GM12878 (cell line): ENCODE measurements at regions not wholly inside any gene's neighbourhood (a gene's known extent, or its start where the extent isn't known, plus 50 kb on each side); places are given as distances from the start of the nearest gene placed in this dataset.
"Not testable (repeated sequence)": the region's sequence is repeated elsewhere in the genome, so short reads cannot be mapped to it uniquely, and the experiment has no call there.

ENCODE experiments used
- ATAC-seq: fragments of 200-7000 bp; cut with Tn5 transposase; 3 replicates; pipeline ENCODE4 v1.9.1; 2020; ENCODE audit warnings: mild to moderate bottlenecking, moderate library complexity
- BruUV-seq: library from RNA; stranded (reverse); fragments of 400-500 nt; replicated peaks from 2 replicates; lab custom pipeline; 2021; lab: Mats Ljungman, UMichigan
- CTCF ChIA-PET: fragments of 300-600 bp; sonication (Branson Sonifier 250); formaldehyde crosslinking; extraction: SDS; loops from one replicate; lab custom pipeline; 2021; ENCODE audit warnings: inconsistent platforms; lab: Yijun Ruan, JAX
- POLR2A ChIA-PET: fragments of 350-600 bp; formaldehyde crosslinking; extraction: SDS; loops from one replicate; lab custom pipeline; 2021; ENCODE audit warnings: inconsistent platforms; lab: Charles Lee
- RAD21 ChIA-PET: fragments of 300-600 bp; sonication (Branson Sonifier 250); formaldehyde crosslinking; loops from one replicate; lab custom pipeline; 2023; ENCODE audit warnings: antibody characterized with exemption; ENCODE audit not compliant: unreplicated experiment; lab: Charles Lee
- SMC1A ChIA-PET: fragments of 300-600 bp; sonication (Branson Sonifier 250); formaldehyde crosslinking; loops from one replicate; lab custom pipeline; 2023; ENCODE audit not compliant: unreplicated experiment, uncharacterized antibody; lab: Charles Lee
- DNase-seq: peaks from one replicate; pipeline ENCODE4 v3.0.0-alpha.2; 2011; ENCODE audit warnings: low read depth, low spot score
- FAIRE-seq: peaks from 3 replicates; lab custom pipeline; 2011; peaks lifted over from hg19 to GRCh38; lab: Jason Lieb, UNC
- H2AFZ ChIP-seq: 2 replicates; pipeline ENCODE4 v1.6.0; 2011; ENCODE audit warnings: low read depth, low read length, control low read depth; ENCODE audit not compliant: control insufficient read depth
- H3K27ac ChIP-seq: 2 replicates; pipeline ENCODE4 v1.5.1; 2011; ENCODE audit warnings: control low read depth; ENCODE audit not compliant: control insufficient read depth, insufficient read depth
- H3K27me3 ChIP-seq, 2 experiments: replicated peaks in 1 of 2; 2 replicates each; pipeline versions ENCODE4 v1.6.0 to v1.6.1; 2011; ENCODE audit warnings: low read length in 1 of 2; ENCODE audit not compliant: control insufficient read depth in 2 of 2, insufficient read depth in 2 of 2
- H3K36me3 ChIP-seq, 2 experiments: 2 replicates each; pipeline ENCODE4 v1.5.1; 2011; ENCODE audit warnings: low read length in 1 of 2; ENCODE audit not compliant: control insufficient read depth in 2 of 2, insufficient read depth in 2 of 2
- H3K4me1 ChIP-seq: 2 replicates; pipeline ENCODE4 v1.6.1; 2011; ENCODE audit warnings: mild to moderate bottlenecking, low read length, moderate library complexity, mixed read lengths; ENCODE audit not compliant: control insufficient read depth, insufficient read depth
- H3K4me2 ChIP-seq: 2 replicates; pipeline ENCODE4 v1.6.0; 2011; ENCODE audit warnings: control low read depth; ENCODE audit not compliant: control insufficient read depth, insufficient read depth
- H3K4me3 ChIP-seq: fragments of 200-600 bp; sonication (generic); 2 replicates; pipeline ENCODE4 v1.5.1; 2016
- H3K79me2 ChIP-seq: 2 replicates; pipeline ENCODE4 v1.6.0; 2011; ENCODE audit warnings: low read length; ENCODE audit not compliant: control insufficient read depth, insufficient read depth
- H3K9ac ChIP-seq: 2 replicates; pipeline ENCODE4 v1.8.0; 2011; ENCODE audit warnings: low read length, control low read depth, mixed read lengths; ENCODE audit not compliant: control insufficient read depth, insufficient read depth
- H3K9me3 ChIP-seq: replicated peaks from 3 replicates; pipeline ENCODE4 v1.5.1; 2011; ENCODE audit warnings: mild to moderate bottlenecking, low read length; ENCODE audit not compliant: control insufficient read depth, insufficient read depth
- H4K20me1 ChIP-seq: 2 replicates; pipeline ENCODE4 v1.6.0; 2011; ENCODE audit not compliant: control insufficient read depth, insufficient read depth
- WGBS: methylation state at CpG from one replicate; pipeline ENCODE4 v1.1.6; 2016; ENCODE audit warnings: low lambda C conversion rate; ENCODE audit not compliant: insufficient replicate concordance, insufficient coverage; ENCODE audit errors: missing lambda C conversion rate; 5-methylcytosine and 5-hydroxymethylcytosine counted together
- in situ Hi-C: fragments of 300-500 bp; cut with MboI; formaldehyde crosslinking; loops from 9 replicates; pipeline ENCODE4 v1.14.3; 2018; ENCODE audit warnings: mixed read lengths
- intact Hi-C: fragments of 100-400 bp; cut with micrococcal nuclease; formaldehyde crosslinking; loops from one replicate; pipeline ENCODE4 v1.14.2; 2022; ENCODE audit not compliant: unreplicated experiment

DNA sequence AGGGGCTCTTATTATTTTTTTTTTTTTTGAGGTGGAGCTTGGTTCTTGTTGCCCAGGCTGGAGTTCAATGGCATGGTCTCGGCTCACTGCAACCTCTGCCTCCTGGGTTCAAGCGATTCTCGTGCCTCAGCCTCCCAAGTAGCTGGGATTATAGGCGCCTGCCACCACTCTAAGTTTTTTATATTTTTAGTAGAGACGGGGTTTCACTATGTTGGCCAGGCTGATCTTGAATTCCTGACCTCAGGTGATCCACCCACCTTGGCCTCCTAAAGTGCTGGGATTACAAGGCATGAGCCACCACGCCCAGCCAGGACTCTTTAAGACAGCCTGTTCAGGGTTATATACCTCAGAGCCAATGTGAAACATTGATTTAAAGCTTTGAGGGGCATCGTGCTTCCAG is 669.7 kb upstream of the TPTE start:
- H3K27me3 ChIP-seq, intact Hi-C loops, CTCF ChIA-PET, H3K4me3 ChIP-seq, BruUV-seq, RAD21 ChIA-PET, DNase-seq, H3K9ac ChIP-seq, ATAC-seq, H3K4me1 ChIP-seq, H3K79me2 ChIP-seq, in situ Hi-C loops, SMC1A ChIA-PET, H3K36me3 ChIP-seq, FAIRE-seq, H4K20me1 ChIP-seq, POLR2A ChIA-PET, H3K27ac ChIP-seq, H3K4me2 ChIP-seq, H3K9me3 ChIP-seq, H2AFZ ChIP-seq: not testable (repeated sequence)
- WGBS = 7% methylated on average over 6 of the region's 7 CpGs

DNA sequence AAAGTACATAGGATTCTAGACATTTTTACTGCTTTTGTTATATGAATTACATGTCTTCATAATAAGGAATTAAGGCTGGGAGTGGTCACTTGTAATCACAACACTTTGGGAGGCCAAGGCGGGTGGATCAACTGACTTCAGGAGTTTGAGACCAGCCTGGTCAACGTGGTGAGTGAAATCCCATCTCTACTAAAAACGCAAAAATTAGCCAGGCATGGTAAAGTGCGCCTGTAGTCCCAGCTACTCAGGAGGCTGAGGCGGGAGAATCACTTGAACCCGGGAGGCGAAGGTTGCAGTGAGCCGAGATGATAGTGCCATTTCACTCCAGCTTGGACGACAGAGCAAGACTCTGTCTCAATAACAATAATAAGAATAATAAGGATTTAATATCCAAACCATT is 663.8 kb upstream of the TPTE start:
- H4K20me1 ChIP-seq, intact Hi-C loops, H2AFZ ChIP-seq, H3K27me3 ChIP-seq, DNase-seq, BruUV-seq, CTCF ChIA-PET, ATAC-seq, H3K79me2 ChIP-seq, H3K4me3 ChIP-seq, POLR2A ChIA-PET, H3K27ac ChIP-seq, H3K4me1 ChIP-seq, in situ Hi-C loops, FAIRE-seq, H3K9ac ChIP-seq, RAD21 ChIA-PET, SMC1A ChIA-PET, H3K4me2 ChIP-seq, H3K36me3 ChIP-seq, H3K9me3 ChIP-seq: not testable (repeated sequence)
- WGBS = 26% methylated on average over 9 of the region's 9 CpGs

DNA sequence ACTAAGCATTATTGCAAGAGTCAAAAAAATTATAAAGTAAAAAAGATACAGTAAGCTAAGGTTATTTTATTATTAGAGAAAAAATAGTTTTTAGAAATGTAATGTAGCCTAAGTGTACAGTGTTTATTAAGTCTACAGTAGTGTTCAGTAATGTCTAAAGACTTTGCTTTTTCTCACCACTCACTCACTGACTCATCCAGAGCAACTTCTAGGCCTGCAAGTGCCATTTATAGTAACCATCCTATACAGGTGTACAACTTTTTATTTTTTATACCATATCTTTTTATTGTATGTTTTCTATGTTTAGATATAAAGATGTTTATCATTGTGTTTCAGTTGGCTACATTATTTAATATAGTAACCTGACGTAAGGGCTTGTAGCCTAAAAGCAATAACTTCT is 661.5 kb upstream of the TPTE start:
- H3K9ac ChIP-seq, H3K27me3 ChIP-seq, H3K27ac ChIP-seq, H3K4me1 ChIP-seq, H2AFZ ChIP-seq, SMC1A ChIA-PET, FAIRE-seq, CTCF ChIA-PET, DNase-seq, in situ Hi-C loops, POLR2A ChIA-PET, H3K9me3 ChIP-seq, intact Hi-C loops, H3K79me2 ChIP-seq, H4K20me1 ChIP-seq, BruUV-seq, ATAC-seq, H3K4me3 ChIP-seq, RAD21 ChIA-PET, H3K36me3 ChIP-seq, H3K4me2 ChIP-seq: not testable (repeated sequence)
- 0% methylated on average over 1 of the region's 1 CpG for WGBS

DNA sequence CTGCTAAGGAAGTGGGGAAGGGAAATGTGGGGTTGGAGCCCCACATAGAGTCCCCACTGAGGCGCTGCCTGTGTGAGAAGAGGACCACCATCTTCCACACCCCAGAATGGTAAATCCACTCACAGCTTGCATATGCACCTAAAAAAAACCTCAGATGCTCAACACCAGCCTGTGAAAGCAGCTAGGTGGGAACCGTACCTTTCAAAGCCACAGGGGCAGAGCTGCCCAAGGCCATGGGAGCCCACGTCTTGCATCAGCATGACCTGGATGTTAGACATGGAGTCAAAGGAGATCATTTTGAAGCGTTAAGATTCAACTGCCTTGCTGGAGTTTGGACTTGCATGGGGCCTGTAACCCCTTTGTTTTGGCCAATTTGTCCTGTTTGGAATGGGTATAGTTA is 658.9 kb upstream of the TPTE start:
- H3K36me3 ChIP-seq, BruUV-seq, intact Hi-C loops, ATAC-seq, H3K9ac ChIP-seq, H3K9me3 ChIP-seq, POLR2A ChIA-PET, H2AFZ ChIP-seq, H3K27me3 ChIP-seq, RAD21 ChIA-PET, in situ Hi-C loops, H3K79me2 ChIP-seq, SMC1A ChIA-PET, FAIRE-seq, CTCF ChIA-PET, H3K4me3 ChIP-seq, H3K4me2 ChIP-seq, H3K27ac ChIP-seq, H3K4me1 ChIP-seq, H4K20me1 ChIP-seq, DNase-seq: not testable (repeated sequence)
- WGBS = 4% methylated on average over 4 of the region's 4 CpGs
